Keratinocyte (primary cell): ENCODE measurements at regions not wholly inside any gene's neighbourhood (a gene's known extent, or its start where the extent isn't known, plus 50 kb on each side); places are given as distances from the start of the nearest gene placed in this dataset.

Experiments
- DNase-seq: peaks from one replicate; pipeline ENCODE4 v3.0.0-alpha.2; 2011; ENCODE audit warnings: low read depth, missing footprints, low spot score
- FAIRE-seq: peaks from 2 replicates; lab custom pipeline; 2011; peaks lifted over from hg19 to GRCh38; lab: Jason Lieb, UNC
- H2AFZ ChIP-seq: 2 replicates; pipeline ENCODE4 v1.6.0; 2012; ENCODE audit warnings: low read length, control low read depth, inconsistent platforms; ENCODE audit not compliant: control insufficient read depth
- H3K27ac ChIP-seq: 2 replicates; pipeline ENCODE4 v1.5.1; 2011; ENCODE audit warnings: low read length; ENCODE audit not compliant: control insufficient read depth, insufficient read depth
- H3K27me3 ChIP-seq: 3 replicates; pipeline ENCODE4 v1.6.0; 2011; ENCODE audit warnings: low read length; ENCODE audit not compliant: control insufficient read depth, insufficient read depth; ENCODE audit errors: extremely low read depth
- H3K36me3 ChIP-seq, 2 experiments: 2 replicates in 1 of 2; 3 replicates in 1 of 2; pipeline ENCODE4 v1.5.1; 2011; ENCODE audit warnings: low read length in 2 of 2, mild to moderate bottlenecking in 1 of 2; ENCODE audit not compliant: control insufficient read depth in 2 of 2, insufficient read depth in 2 of 2; ENCODE audit errors: extremely low read depth in 1 of 2
- H3K4me1 ChIP-seq: 3 replicates; pipeline ENCODE4 v1.5.1; 2011; ENCODE audit warnings: low read length; ENCODE audit not compliant: control insufficient read depth, insufficient read depth; ENCODE audit errors: extremely low read depth
- H3K4me2 ChIP-seq: 3 replicates; pipeline ENCODE4 v1.6.0; 2011; ENCODE audit warnings: low read depth, low read length; ENCODE audit not compliant: control insufficient read depth, insufficient read depth; ENCODE audit errors: extremely low read depth
- H3K4me3 ChIP-seq, 3 experiments: fragments of 200-600 bp in 1 of 3; sonication (generic) in 1 of 3; 2 replicates in 2 of 3; 3 replicates in 1 of 3; pipeline ENCODE4 v1.5.1; 2011 to 2016; ENCODE audit warnings: low read length in 3 of 3, mild to moderate bottlenecking in 3 of 3, control low read depth in 2 of 3, inconsistent platforms in 1 of 3, low read depth in 1 of 3, mixed read lengths in 1 of 3, mixed run types in 1 of 3, moderate library complexity in 1 of 3; ENCODE audit not compliant: control insufficient read depth in 2 of 3, insufficient read depth in 2 of 3; ENCODE audit errors: extremely low read depth in 1 of 3
- H3K79me2 ChIP-seq: 2 replicates; pipeline ENCODE4 v1.6.0; 2012; ENCODE audit warnings: low read length; ENCODE audit not compliant: control insufficient read depth, insufficient read depth
- H3K9ac ChIP-seq: 3 replicates; pipeline ENCODE4 v1.6.0; 2011; ENCODE audit warnings: low read length; ENCODE audit not compliant: control insufficient read depth, insufficient read depth; ENCODE audit errors: extremely low read depth
- H3K9me1 ChIP-seq: 3 replicates; pipeline ENCODE4 v1.6.0; 2011; ENCODE audit warnings: low read length; ENCODE audit not compliant: control insufficient read depth, insufficient read depth; ENCODE audit errors: extremely low read depth
- H3K9me3 ChIP-seq: 2 replicates; pipeline ENCODE4 v1.5.1; 2012; ENCODE audit warnings: low read depth, low read length; ENCODE audit not compliant: control insufficient read depth
- H4K20me1 ChIP-seq: 3 replicates; pipeline ENCODE4 v1.6.0; 2011; ENCODE audit warnings: low read length; ENCODE audit not compliant: control insufficient read depth, insufficient read depth; ENCODE audit errors: extremely low read depth
- EZH2 ChIP-seq: IDR thresholded peaks from one replicate; pipeline ENCODE4 v1.6.1; 2012; ENCODE audit warnings: inconsistent platforms, mild to moderate bottlenecking, low read length, moderate library complexity
- dilution Hi-C: fragments of 300-500 bp; cut with MboI; formaldehyde crosslinking; loops from one replicate; pipeline ENCODE4 v1.7.0; 2020; ENCODE audit warnings: low sequenced_read_pairs; ENCODE audit not compliant: extremely low pct_ligation_motif_present
- TF ChIP-seq, protein P1 (sequence below), 3 experiments: IDR thresholded peaks in 1 of 3; conservative IDR thresholded peaks in 1 of 3; optimal IDR thresholded peaks in 1 of 3; 2 replicates in 2 of 3; 3 replicates in 1 of 3; pipeline versions ENCODE3 to v1.5.1; 2011; ENCODE audit warnings: low read length in 3 of 3, mild to moderate bottlenecking in 3 of 3, moderate library complexity in 2 of 3, control low read depth in 1 of 3, inconsistent platforms in 1 of 3; ENCODE audit not compliant: insufficient read depth in 2 of 3; ENCODE audit errors: extremely low read depth in 1 of 3

DNA sequence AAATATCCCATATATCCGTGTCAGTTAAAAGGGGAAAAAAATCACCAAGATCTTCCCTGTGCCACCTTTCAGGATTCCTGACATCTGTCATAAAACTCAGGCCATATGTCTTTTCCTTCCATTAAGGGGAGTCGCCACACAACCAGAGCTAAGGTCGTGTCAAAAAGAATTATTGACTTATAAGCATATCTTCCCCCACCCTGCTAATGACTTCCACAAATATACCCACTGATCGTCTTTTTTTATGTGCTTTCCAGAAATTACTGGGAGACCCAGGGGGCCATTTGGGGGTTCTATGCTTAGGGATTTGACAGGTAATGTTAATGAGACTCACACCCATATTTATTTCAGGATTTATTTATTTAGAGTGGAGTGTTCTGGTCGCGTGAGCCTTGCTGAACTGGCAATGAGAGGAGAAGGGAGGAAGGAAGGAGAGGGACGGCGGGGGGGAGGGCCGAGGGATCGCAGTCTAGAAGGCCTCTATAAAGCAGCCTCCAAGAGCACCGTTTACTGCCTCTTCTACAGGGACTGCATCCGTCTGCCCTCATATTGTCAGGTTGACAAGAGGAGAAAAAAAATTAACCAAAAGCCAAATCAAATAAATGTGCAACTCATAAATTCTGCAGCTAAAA lies 135.7 kb upstream of the MGMT start:
- H3K9me1 ChIP-seq: no peaks in the 10 kb centered on the region
- TF ChIP-seq, protein P1, sequence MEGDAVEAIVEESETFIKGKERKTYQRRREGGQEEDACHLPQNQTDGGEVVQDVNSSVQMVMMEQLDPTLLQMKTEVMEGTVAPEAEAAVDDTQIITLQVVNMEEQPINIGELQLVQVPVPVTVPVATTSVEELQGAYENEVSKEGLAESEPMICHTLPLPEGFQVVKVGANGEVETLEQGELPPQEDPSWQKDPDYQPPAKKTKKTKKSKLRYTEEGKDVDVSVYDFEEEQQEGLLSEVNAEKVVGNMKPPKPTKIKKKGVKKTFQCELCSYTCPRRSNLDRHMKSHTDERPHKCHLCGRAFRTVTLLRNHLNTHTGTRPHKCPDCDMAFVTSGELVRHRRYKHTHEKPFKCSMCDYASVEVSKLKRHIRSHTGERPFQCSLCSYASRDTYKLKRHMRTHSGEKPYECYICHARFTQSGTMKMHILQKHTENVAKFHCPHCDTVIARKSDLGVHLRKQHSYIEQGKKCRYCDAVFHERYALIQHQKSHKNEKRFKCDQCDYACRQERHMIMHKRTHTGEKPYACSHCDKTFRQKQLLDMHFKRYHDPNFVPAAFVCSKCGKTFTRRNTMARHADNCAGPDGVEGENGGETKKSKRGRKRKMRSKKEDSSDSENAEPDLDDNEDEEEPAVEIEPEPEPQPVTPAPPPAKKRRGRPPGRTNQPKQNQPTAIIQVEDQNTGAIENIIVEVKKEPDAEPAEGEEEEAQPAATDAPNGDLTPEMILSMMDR (optimal IDR thresholded peaks at IDR 0.05 in 1 of 3, IDR thresholded peaks at IDR 0.05 in 1 of 3, conservative IDR thresholded peaks at IDR 0.05 in 1 of 3; ENCODE audit: extremely low read depth in 1 of 3, insufficient read depth in 2 of 3, low read length in 3 of 3): no peak
- no peaks in the 10 kb centered on the region for H3K9me3 ChIP-seq
- no peak for FAIRE-seq
- DNase-seq: no peak
- H3K36me3 ChIP-seq: no peaks in the 10 kb centered on the region
- H3K9ac ChIP-seq: no peak overlapping the region
- peaks cover 3% of the 10 kb centered on the region for H3K4me1 ChIP-seq
- H2AFZ ChIP-seq: no peak overlapping the region
- no peak overlapping the region for H3K4me3 ChIP-seq
- dilution Hi-C loops: no loop called here
- no peak overlapping the region for H3K27ac ChIP-seq
- no peak overlapping the region for H3K4me2 ChIP-seq
- H3K27me3 ChIP-seq: no peaks in the 10 kb centered on the region
- no peaks in the 10 kb centered on the region for H3K79me2 ChIP-seq
- no peaks in the 10 kb centered on the region for H4K20me1 ChIP-seq

DNA sequence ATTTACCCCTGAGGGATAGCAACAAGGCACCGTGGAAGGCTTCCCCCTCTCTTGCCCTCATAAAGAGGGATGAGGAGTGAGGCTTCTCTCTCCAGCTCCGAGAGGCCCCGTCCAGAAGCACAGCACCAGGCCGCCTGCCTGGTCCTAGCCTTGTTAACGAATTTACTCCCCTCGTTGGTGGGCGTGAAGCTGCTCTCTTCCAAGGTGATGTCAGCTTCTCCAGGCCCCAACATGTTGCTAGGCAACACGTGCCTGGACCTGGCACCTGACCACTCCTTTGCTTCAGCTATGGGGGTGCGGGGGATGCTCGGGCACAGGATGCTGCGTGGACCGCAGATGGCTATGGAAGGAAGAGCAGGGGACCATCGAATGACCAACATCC lies 135.2 kb upstream of the MGMT start:
- Histone ChIP-seq H3K4me1 (peaks cover 3% of the 10 kb centered on the region), H3K9me1 (no peaks in the 10 kb centered on the region), H3K4me2 (no peak overlapping the region), H3K27ac (no peak overlapping the region), H3K4me3 (no peak overlapping the region), H3K79me2 (no peaks in the 10 kb centered on the region), H3K9me3 (no peaks in the 10 kb centered on the region), H3K9ac (no peak overlapping the region), H3K27me3 (no peaks in the 10 kb centered on the region), H2AFZ (no peak overlapping the region), H3K36me3 (no peaks in the 10 kb centered on the region), H4K20me1 (no peaks in the 10 kb centered on the region)
- TF ChIP-seq, protein P1 (optimal IDR thresholded peaks at IDR 0.05 in 1 of 3, IDR thresholded peaks at IDR 0.05 in 1 of 3, conservative IDR thresholded peaks at IDR 0.05 in 1 of 3; ENCODE audit: extremely low read depth in 1 of 3, insufficient read depth in 2 of 3, low read length in 3 of 3): no peak
- no peak for TF ChIP-seq EZH2
- FAIRE-seq (no peak), DNase-seq (no peak)
- dilution Hi-C loops: no loop called here
